Prostate gland (tissue), 2 donors: ENCODE measurements at regions not wholly inside any gene's neighbourhood (a gene's known extent, or its start where the extent isn't known, plus 50 kb on each side); places are given as distances from the start of the nearest gene placed in this dataset.

Experiments used
- CTCF ChIP-seq, 4 experiments: fragments of 200-600 bp in 2 of 4; fragments of 450-650 bp in 2 of 4; sonication (generic) in 2 of 4; IDR thresholded peaks; 1 replicate in 3 of 4; 2 replicates in 1 of 4; pipeline ENCODE4 v1.5.1; 2016 to 2019; ENCODE audit warnings: antibody characterized with exemption in 4 of 4, mild to moderate bottlenecking in 2 of 4, moderate library complexity in 2 of 4
- POLR2AphosphoS5 ChIP-seq: sonication (generic); formaldehyde crosslinking; IDR thresholded peaks from one replicate; pipeline ENCODE4 v1.6.1; 2017; ENCODE audit warnings: antibody characterized with exemption

DNA sequence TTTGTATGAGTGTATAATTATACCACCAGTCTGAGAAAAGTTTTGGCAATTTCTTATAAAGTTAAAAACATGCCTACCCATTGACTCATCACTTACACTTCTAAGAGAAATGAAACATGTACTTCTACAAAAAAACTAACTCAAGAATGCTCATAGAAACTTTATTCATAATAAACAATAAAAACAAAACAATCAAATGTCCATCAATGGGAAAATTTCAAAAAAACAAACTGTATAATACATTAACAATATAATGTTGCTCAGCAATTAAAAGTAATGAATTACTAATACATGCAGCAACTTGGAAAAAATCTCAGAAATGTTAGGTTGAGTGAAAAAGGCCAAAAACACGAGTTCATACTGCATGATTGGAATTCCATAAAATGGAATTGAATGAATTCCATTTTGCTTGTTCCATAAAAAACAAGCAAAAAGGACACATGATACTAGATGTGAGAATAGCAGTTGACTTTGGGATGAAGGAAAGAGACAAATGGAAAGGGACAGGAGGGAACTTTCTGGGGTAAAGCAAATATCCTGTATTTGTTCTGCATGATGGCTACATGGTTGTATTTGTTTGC is 726.6 kb downstream of the RFPL4B start:
- TF ChIP-seq POLR2AphosphoS5: no peak
- no peak for TF ChIP-seq CTCF (IDR thresholded peaks at IDR 0.05)
